Kasumi-1 (cell line): ENCODE measurements at regions not wholly inside any gene's neighbourhood (a gene's known extent, or its start where the extent isn't known, plus 50 kb on each side); places are given as distances from the start of the nearest gene placed in this dataset.

Experiments used
- DNase-seq, 2 experiments: peaks; one replicate each; lab custom pipeline; 2025; lab: John Stamatoyannopoulos, UW

DNA sequence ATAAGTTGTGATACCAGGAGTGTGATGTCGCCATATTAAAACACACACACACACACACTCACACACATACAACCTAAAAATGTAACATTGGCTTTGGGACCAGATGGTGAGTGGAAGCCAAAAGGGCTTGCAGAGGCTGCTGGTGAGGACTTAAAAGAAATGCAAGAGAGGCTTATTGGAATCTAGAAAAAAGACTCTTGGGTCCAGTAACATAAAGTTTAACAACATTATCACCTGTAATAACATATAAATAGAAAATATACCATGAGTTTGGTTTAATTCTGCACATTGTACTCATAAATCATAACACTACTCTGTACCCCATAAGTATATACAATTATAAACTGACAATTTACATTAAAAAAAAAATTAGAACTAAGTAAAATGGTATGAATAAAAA, 74.4 kb upstream of the MYCN start:
- no peak for DNase-seq

DNA sequence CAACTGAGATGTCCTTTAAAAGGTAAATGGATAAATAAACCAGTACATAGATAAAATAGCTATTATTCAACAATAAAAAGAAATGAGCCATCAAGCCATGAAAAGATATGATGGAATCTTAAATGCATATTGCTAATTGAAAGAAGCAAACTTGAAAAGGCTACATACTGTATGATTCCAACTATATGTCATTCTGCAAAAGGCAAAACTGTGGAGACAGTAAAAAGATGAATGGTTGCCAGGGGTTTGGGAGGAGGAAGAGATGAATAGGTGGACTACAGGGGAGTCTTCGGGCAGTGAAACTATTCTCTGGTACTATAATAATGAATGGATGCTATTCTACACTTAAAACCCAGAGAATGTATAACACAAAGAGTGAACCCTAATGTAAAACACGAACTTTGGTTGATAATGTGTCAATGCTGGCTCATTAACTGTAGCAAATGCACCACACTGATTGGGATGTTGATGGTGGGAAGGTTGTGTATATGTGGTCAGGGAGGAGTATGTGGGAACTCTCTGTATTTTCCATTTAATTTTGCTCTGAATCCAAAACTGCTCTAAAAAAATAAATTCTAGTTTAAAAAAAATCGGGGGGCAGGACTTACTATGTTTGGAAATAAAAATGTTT, 73.7 kb upstream of the MYCN start:
- no peak for DNase-seq

DNA sequence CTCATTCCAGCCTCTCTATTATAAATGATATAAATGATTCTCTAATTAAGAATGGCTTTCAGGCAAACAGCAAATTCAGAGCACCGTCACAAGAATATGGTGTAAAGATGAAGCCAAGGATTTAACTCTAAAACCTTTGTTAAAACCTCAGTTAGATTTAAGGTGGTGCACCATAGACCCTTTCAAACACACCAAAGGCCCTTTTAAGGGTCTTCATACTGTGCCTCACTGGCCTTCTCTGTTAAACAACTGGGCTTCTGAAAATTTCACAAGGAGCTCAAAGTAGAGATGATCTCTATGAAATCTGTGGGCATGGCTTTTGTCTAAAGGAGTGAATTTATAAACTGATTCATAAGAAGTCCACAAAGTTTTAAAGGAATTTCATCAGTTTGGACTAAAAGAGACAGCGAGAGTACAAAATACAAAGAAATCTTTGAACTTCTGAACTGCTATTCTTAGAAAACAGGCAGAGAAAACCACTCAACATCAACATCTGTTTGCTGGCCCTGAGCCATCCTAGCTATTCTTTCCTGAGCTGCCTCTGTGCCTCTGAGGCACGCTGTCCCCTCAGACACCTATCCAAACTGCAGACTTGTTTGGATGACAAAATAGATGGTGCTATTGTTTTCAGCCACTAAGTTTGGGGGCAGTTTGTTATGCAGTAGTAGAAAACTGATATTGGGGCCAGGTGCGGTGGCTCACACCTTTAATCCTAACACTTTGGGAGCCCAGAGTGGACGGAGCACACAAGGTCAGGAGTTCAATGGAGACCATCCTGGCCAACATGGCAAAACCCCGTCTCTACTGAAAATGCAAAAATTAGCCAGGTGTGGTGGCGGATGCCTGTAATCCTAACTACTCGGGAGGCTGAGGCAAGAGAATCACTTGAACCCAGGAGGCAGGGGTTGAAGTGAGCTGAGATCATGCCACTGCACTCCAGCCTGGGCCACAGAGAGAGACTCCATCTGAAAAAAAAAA, 72.9 kb upstream of the MYCN start:
- DNase-seq = no peak

- DNase-seq = no peak
These were observed 72.2 kb upstream of the MYCN start for GRCh38 chr2:15868186-15868585.

- no peak for DNase-seq
These were observed 71.6 kb upstream of the MYCN start for GRCh38 chr2:15868704-15869103.

DNA sequence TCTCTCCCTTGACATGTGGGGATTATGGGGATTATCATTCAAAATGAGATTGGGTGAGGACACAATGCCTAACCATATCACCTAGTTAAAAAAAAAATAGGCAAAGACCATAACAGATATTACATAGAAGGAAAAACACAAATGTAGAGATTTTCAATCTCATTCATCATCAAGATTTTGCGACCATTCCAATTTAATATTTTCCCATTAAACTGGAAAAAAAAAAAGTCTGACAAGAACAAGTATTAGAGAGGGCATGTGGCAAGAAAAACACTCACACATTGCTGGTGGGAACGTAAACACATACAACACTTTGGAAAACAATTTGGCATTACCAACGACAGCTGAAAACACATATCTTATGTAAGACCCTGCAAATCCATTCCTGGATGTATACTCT, 71.0 kb upstream of the MYCN start:
- no peak for DNase-seq

DNA sequence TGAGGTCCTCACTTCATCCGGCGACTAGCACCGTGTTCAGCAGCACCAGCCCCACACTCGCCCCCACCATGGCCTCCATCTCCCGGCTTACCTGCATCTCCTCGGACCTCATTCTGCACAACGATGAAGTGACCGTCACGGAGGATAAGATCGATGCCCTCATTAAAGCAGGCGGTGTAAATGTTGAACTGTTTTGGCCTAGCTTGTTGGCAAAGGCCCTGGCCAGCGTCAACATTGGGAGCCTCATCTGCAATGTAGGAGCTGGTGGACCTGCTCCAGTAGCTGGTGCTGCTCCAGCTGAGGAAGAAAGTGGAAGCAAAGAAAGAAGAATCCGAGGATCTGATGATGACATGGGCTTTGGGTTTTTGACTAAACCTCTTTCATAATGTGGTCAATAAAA, 70.5 kb upstream of the MYCN start:
- DNase-seq = no peak

GRCh38 chr2:15870565-15870964, 69.8 kb upstream of the MYCN start:
- DNase-seq = no peak

- DNase-seq = no peak
These were observed 69.0 kb upstream of the MYCN start for GRCh38 chr2:15871239-15871783.

GRCh38 chr2:15872854-15873253, 67.5 kb upstream of the MYCN start:
- no peak for DNase-seq

DNA sequence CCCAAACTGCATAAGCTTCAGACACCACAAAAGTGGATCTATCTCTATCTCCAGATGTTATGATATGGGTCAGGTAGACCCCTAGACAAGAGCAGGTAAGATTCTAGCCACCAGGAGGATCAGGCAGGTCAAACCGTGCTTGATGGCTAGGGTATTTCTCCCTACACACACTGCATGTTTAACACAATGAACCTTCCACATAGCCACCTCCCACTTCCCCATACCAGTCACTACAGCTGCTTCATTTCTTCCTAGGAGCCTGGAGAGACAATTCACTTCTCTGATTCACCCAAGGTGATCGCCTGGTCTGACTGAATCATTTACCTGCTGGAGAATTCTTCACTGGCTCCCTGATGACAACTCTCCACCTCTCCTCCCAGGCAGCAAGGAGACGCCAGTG, 66.0 kb upstream of the MYCN start:
- no peak for DNase-seq

DNA sequence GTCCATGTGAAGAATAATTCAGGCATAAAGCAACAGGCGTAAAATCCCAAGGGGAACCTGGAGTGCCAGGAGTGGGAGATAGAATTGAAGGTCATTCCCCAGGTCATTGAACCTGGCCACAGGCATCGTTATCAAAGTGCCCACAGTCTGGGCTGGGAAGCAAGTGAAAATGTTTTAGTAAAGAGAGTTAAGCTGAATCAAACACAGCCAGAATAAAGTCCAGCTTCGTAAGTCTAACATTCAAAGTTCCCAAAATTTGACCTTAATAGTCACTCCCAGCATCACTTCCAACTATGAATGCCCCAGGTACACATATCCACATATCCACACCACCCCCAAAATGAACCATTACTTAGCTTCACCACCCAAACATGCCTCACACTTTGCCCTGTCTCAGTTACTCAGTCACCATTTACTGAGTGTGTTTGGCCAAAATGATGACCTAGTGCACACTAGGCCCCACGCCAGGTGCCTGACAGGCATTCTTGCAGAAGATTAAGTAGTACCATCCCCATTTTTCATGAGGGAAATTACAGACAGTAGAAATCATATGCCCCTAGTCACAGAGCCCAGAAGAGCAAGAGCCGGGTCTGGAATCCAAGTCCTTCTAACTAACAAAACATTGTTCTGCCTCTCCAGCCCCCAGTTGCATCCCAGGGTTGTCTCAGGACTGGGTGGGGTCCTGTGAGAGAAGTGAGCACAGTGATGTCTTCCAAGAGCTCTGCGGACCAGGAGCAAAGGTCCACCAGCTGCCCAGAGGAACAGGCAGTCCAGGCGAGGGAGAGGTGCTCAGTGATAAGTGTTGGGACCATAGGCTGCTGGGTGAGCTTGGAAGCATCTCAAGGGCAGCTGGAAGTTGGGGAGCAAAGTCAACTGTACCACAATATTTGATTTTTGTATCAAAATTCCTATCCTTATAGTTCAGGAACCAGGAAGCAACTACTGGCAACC, 65.2 kb upstream of the MYCN start:
- DNase-seq = no peak

- DNase-seq = no peak
These were observed 64.2 kb upstream of the MYCN start for GRCh38 chr2:15875969-15876705.

DNA sequence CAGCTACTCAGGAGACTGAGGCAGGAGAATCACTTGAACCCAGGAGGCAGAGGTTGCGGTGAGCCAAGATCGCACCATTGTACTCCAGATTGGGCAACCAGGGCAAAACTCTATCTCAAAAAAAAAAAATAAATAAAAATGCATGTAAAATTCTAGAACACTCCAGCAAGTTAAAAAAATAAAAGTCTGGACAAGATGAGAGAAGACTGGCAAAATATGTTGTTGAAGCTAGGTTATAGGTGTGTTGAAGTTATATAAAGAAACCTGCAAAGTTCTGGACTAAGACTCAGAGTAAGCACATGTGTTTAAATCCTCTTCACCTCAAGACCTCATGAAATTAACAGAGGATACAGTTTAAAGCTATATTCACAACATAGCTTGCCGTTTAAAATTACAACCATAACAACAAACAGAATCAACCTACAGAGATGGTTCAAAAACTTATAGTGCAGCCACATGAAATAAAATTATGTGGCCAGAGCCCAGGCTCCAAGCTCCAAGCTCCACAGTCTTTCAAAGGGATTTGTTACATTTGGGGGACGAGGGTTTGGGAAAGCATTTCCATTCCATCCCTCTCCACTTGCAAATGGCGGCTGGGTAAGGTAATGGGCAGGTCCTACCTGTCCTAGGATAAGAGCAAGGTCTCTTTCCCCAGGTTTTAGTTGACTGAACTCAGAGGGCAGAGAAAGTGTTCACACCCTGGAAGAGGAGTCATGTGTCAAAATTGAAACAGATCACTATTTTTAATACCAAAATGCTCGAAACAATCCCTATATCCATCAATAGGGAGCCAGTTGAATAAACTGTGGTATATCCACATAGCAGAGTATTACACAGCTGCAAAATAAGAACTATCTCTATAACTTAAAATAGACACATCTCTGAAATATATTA, 59.9 kb upstream of the MYCN start:
- DNase-seq = no peak

GRCh38 chr2:15881120-15881433, 59.3 kb upstream of the MYCN start:
- no peak for DNase-seq

- no peak for DNase-seq
These were observed 58.7 kb upstream of the MYCN start for GRCh38 chr2:15881676-15882075.

DNA sequence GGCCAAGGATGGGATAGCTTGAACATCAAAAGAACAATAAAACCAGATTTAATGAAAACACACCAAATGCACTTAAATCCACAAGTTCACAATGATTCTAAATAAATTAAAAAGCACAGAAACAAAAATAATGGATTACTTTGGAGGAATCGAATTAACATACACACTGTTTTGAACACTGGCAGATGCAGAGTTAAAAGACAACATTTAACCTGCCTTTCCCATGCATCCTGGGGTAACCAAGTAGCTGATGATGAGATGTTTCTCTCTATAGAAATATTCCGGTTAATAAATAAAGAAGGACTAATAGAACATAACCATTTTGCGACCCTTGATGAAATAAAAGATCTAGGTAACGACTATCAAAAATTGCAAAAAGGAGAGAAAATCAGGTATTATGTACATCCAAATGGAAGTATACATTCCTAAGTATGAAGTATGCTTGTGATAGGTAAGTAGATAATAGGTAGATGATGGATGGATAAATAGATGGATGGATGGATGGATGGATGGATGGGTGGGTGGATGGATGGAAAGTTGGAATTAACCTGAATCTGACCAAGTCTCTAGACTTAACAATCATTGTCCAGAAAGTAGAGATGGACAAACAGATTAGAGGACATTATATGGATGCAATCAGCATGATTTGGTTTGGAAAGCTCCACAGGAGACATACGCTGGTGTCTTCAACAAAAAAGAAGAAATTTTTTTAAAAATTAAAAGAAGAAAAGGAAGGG, 57.4 kb upstream of the MYCN start:
- DNase-seq = no peak

GRCh38 chr2:15883684-15884083, 56.7 kb upstream of the MYCN start:
- no peak for DNase-seq

GRCh38 chr2:15884790-15885189, 55.6 kb upstream of the MYCN start:
- DNase-seq = no peak

DNA sequence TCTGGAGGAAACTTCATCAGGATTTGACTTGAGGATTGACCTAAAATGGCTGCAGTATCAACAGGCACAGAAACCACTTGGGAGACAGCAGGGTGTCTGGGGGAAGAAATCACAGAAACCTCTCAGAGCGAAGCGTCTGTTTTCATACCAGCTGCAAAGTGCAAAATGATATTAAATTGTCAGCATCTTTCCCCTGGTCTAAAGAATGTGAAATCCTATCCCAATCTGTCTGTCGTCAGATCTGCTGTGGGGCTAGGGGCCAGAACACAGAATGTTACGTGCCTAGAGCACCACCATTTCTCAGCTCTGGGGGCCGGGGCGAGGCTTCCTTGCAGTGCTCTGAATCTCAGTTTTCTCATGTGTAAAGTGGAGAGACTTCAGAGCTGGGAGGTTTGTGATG, 54.1 kb upstream of the MYCN start:
- no peak for DNase-seq
